ENCODE measurements at regions not wholly inside any gene's neighbourhood (a gene's known extent, or its start where the extent isn't known, plus 50 kb on each side); places are given as distances from the start of the nearest gene placed in this dataset.

- intact Hi-C loops (cut with DNase I) = no loop called here
Measured at GRCh38 chr2:180144338-180144813, 137.3 kb upstream of the CWC22 start.

GRCh38 chr2:180143633-180144337 lies 136.7 kb upstream of the CWC22 start:
- Histone ChIP-seq H3K4me3 (no peak overlapping the region), H3K4me1 (ENCODE audit: insufficient read depth) (no peaks in the 10 kb centered on the region), H3K9me3 (no peaks in the 10 kb centered on the region), H3K27me3 (no peaks in the 10 kb centered on the region), H3K36me3 (no peaks in the 10 kb centered on the region), H3K27ac (no peak overlapping the region)
- TF ChIP-seq CTCF (IDR thresholded peaks at IDR 0.05) = no peak
- TF ChIP-seq POLR2A (IDR thresholded peaks at IDR 0.05) = no peak
- TF ChIP-seq EP300 (IDR thresholded peaks at IDR 0.05) = no peak
- WGBS, 3 donors = 88 to 90% (median 89%) methylated on average over 5 of the region's 5 CpGs
- intact Hi-C loops (cut with DNase I) = no loop called here
- no peak for DNase-seq

More at GRCh38 chr2:180144338-180144813, 137.3 kb upstream of the CWC22 start:
- DNase-seq = no peak
- no peak overlapping the region for H3K27ac ChIP-seq
- no peak for TF ChIP-seq POLR2A (IDR thresholded peaks at IDR 0.05)
- TF ChIP-seq EP300 (IDR thresholded peaks at IDR 0.05) = no peak
- no peak for TF ChIP-seq CTCF (IDR thresholded peaks at IDR 0.05)
- no peaks in the 10 kb centered on the region for H3K27me3 ChIP-seq
- H3K4me3 ChIP-seq = no peak overlapping the region
- H3K4me1 ChIP-seq (ENCODE audit: insufficient read depth) = no peaks in the 10 kb centered on the region
- H3K36me3 ChIP-seq = no peaks in the 10 kb centered on the region
- H3K9me3 ChIP-seq = no peaks in the 10 kb centered on the region

- TF ChIP-seq CTCF (IDR thresholded peaks at IDR 0.05) = no peak
- TF ChIP-seq EP300 (IDR thresholded peaks at IDR 0.05) = no peak
- no peak for TF ChIP-seq POLR2A (IDR thresholded peaks at IDR 0.05)
- H3K36me3 ChIP-seq = no peaks in the 10 kb centered on the region
Measured at GRCh38 chr2:180141600-180141999, 134.5 kb upstream of the CWC22 start.

GRCh38 chr2:180133736-180134135 lies 126.6 kb upstream of the CWC22 start:
- H3K9me3 ChIP-seq = no peaks in the 10 kb centered on the region

More at GRCh38 chr2:180141600-180141999, 134.5 kb upstream of the CWC22 start:
- H3K4me1 ChIP-seq (ENCODE audit: insufficient read depth) = no peaks in the 10 kb centered on the region
- no peak overlapping the region for H3K27ac ChIP-seq
- DNase-seq = no peak
- H3K9me3 ChIP-seq = no peaks in the 10 kb centered on the region
- intact Hi-C loops (cut with DNase I) = no loop called here
- no peak overlapping the region for H3K4me3 ChIP-seq
- no peaks in the 10 kb centered on the region for H3K27me3 ChIP-seq
- WGBS, 3 donors = 53 to 76% (median 61%) methylated on average over 2 of the region's 2 CpGs

More at GRCh38 chr2:180133736-180134135, 126.6 kb upstream of the CWC22 start:
- intact Hi-C loops (cut with DNase I) = no loop called here
- WGBS, 3 donors = 37 to 57% (median 44%) methylated on average over 1 of the region's 1 CpG
- TF ChIP-seq POLR2A (IDR thresholded peaks at IDR 0.05) = no peak
- TF ChIP-seq CTCF (IDR thresholded peaks at IDR 0.05) = no peak
- Histone ChIP-seq H3K27me3 (no peaks in the 10 kb centered on the region), H3K27ac (no peak overlapping the region), H3K4me1 (ENCODE audit: insufficient read depth) (no peaks in the 10 kb centered on the region), H3K4me3 (no peak overlapping the region), H3K36me3 (no peaks in the 10 kb centered on the region)
- no peak for DNase-seq
